ENCODE measurements at regions not wholly inside any gene's neighbourhood (a gene's known extent, or its start where the extent isn't known, plus 50 kb on each side); places are given as distances from the start of the nearest gene placed in this dataset.

DNA sequence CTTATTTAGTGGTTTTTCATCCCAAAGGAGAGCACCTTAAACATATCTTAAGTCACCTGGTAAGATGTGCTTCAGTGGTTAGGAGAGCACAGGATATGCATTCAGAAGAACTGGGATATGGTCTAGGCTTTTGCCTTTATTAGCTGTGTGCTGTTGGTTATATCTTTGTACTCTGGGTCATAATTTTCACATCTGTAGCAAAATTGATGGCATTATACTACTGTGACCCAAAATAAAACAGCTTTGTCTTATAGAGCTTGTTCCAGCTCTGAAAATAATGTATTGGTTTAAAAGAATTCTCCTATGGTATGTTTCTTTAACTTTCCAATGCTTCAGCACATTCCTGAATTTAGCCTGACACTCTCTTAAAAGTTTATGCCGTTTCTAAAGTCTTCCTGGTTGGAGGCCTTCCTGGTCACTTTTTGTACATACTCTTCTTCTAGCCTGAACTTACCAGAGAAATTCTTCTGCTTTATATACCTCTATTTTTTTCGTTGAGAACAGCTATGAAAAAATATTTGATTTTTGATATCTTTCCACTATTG is 337.1 kb upstream of the MPDZ start:
- H3K9ac ChIP-seq (ENCODE audit: low read length): no peak overlapping the region
- H4K20me1 ChIP-seq (ENCODE audit: insufficient read depth, low read length): no peaks in the 10 kb centered on the region
- H3K9me2 ChIP-seq (ENCODE audit: low read depth, low read length): no peaks in the 10 kb centered on the region
- no peaks in the 10 kb centered on the region for H3K4me1 ChIP-seq (ENCODE audit: insufficient read depth, low read length, severe bottlenecking)
- H3K27me3 ChIP-seq (ENCODE audit: insufficient read depth, low read length): no peaks in the 10 kb centered on the region
- no peaks in the 10 kb centered on the region for H3F3A ChIP-seq (ENCODE audit: insufficient read depth, low read length)
- H3K36me3 ChIP-seq (ENCODE audit: insufficient read depth, low read length): no peaks in the 10 kb centered on the region
- no peak overlapping the region for H3K4me3 ChIP-seq (ENCODE audit: low read depth, low read length, poor library complexity, severe bottlenecking)
- H3K9me3 ChIP-seq (ENCODE audit: low read length): no peaks in the 10 kb centered on the region
- no peak overlapping the region for H2AFZ ChIP-seq (ENCODE audit: low read length)
- TF ChIP-seq, protein P1, sequence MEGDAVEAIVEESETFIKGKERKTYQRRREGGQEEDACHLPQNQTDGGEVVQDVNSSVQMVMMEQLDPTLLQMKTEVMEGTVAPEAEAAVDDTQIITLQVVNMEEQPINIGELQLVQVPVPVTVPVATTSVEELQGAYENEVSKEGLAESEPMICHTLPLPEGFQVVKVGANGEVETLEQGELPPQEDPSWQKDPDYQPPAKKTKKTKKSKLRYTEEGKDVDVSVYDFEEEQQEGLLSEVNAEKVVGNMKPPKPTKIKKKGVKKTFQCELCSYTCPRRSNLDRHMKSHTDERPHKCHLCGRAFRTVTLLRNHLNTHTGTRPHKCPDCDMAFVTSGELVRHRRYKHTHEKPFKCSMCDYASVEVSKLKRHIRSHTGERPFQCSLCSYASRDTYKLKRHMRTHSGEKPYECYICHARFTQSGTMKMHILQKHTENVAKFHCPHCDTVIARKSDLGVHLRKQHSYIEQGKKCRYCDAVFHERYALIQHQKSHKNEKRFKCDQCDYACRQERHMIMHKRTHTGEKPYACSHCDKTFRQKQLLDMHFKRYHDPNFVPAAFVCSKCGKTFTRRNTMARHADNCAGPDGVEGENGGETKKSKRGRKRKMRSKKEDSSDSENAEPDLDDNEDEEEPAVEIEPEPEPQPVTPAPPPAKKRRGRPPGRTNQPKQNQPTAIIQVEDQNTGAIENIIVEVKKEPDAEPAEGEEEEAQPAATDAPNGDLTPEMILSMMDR (IDR thresholded peaks at IDR 0.05; ENCODE audit: low read length): no peak
- TF ChIP-seq EZH2 (IDR thresholded peaks at IDR 0.05; ENCODE audit: borderline replicate concordance, low read length): no peak
- no peak overlapping the region for H3K27ac ChIP-seq (ENCODE audit: low read depth, low read length, poor library complexity, severe bottlenecking)
- H3K4me2 ChIP-seq (ENCODE audit: low read length): no peak overlapping the region
- no peaks in the 10 kb centered on the region for H3K79me2 ChIP-seq (ENCODE audit: insufficient read depth, low read length)

DNA sequence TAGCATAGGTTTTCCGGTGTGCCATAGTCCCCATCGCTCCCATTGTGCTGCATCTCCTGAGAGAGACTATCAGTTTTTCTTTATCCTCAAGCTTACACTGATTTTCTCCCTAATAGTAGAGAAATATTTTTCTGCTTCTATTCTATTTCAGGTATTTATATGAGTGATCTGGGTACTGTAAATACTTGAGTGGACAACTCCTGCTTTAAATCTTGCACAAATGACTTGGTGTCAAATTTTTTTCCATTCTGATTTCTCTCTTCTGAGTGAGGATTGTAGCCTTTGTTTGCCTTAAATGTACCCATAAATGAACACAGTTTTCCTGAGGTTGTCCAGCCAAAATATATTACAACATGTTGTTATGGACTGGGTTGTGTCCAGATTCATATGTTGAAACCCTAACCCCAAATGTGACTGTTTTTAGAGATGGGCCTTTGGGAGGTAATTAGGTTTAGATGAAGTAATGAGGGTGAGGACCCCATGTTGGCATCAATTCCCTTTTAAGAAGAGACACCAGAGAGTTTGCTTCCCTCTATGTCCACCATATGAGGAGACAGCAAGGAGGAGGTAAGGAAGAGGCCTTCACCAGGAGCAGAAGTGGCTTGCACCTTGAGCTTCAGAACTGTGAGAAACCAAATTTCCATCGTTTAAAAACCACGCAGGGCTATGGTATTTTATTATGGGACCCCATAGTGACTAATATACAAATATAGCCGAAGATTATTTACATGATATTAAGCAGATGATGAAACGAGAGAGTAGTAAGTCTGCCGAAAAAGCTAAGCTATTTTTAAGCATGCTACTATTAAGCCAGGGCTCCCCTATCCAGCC is 336.4 kb upstream of the MPDZ start:
- no peaks in the 10 kb centered on the region for H3F3A ChIP-seq (ENCODE audit: insufficient read depth, low read length)
- H3K4me2 ChIP-seq (ENCODE audit: low read length): no peak overlapping the region
- no peaks in the 10 kb centered on the region for H4K20me1 ChIP-seq (ENCODE audit: insufficient read depth, low read length)
- H3K27ac ChIP-seq (ENCODE audit: low read depth, low read length, poor library complexity, severe bottlenecking): no peak overlapping the region
- H3K9me3 ChIP-seq (ENCODE audit: low read length): no peaks in the 10 kb centered on the region
- no peak overlapping the region for H2AFZ ChIP-seq (ENCODE audit: low read length)
- H3K27me3 ChIP-seq (ENCODE audit: insufficient read depth, low read length): no peaks in the 10 kb centered on the region
- no peaks in the 10 kb centered on the region for H3K4me1 ChIP-seq (ENCODE audit: insufficient read depth, low read length, severe bottlenecking)
- no peak overlapping the region for H3K4me3 ChIP-seq (ENCODE audit: low read depth, low read length, poor library complexity, severe bottlenecking)
- no peak for TF ChIP-seq EZH2 (IDR thresholded peaks at IDR 0.05; ENCODE audit: borderline replicate concordance, low read length)
- TF ChIP-seq, protein P1 (IDR thresholded peaks at IDR 0.05; ENCODE audit: low read length): no peak
- H3K79me2 ChIP-seq (ENCODE audit: insufficient read depth, low read length): no peaks in the 10 kb centered on the region
- H3K9ac ChIP-seq (ENCODE audit: low read length): no peak overlapping the region
- no peaks in the 10 kb centered on the region for H3K9me2 ChIP-seq (ENCODE audit: low read depth, low read length)
- no peaks in the 10 kb centered on the region for H3K36me3 ChIP-seq (ENCODE audit: insufficient read depth, low read length)

DNA sequence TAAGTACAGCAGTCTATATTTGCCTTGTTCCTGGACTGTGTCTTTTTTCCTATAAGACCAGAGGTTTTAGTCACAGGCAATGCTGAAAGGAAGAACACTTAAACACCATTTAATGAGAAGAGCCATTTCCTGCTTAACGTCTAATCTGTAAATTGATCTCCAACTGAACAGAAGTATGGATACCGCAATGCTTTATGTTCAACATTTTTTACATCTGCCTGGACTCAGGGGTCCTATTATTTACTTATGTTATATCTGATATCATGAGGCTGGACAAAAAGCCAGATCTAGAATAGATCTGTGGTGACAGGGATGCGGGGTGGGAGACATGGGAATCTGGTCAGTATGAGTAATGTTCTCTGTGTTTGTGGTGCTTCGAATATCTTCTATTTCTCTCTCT is 334.6 kb upstream of the MPDZ start:
- Histone ChIP-seq H4K20me1 (ENCODE audit: insufficient read depth, low read length) (no peaks in the 10 kb centered on the region), H3K79me2 (ENCODE audit: insufficient read depth, low read length) (no peaks in the 10 kb centered on the region), H3K9me2 (ENCODE audit: low read depth, low read length) (no peaks in the 10 kb centered on the region), H3K27me3 (ENCODE audit: insufficient read depth, low read length) (no peaks in the 10 kb centered on the region), H3K4me1 (ENCODE audit: insufficient read depth, low read length, severe bottlenecking) (no peaks in the 10 kb centered on the region), H3F3A (ENCODE audit: insufficient read depth, low read length) (no peaks in the 10 kb centered on the region), H3K4me2 (ENCODE audit: low read length) (no peak overlapping the region), H3K27ac (ENCODE audit: low read depth, low read length, poor library complexity, severe bottlenecking) (no peak overlapping the region), H3K9me3 (ENCODE audit: low read length) (no peaks in the 10 kb centered on the region), H3K9ac (ENCODE audit: low read length) (no peak overlapping the region), H3K36me3 (ENCODE audit: insufficient read depth, low read length) (no peaks in the 10 kb centered on the region), H2AFZ (ENCODE audit: low read length) (no peak overlapping the region), H3K4me3 (ENCODE audit: low read depth, low read length, poor library complexity, severe bottlenecking) (no peak overlapping the region)
- TF ChIP-seq EZH2 (IDR thresholded peaks at IDR 0.05; ENCODE audit: borderline replicate concordance, low read length): no peak
- TF ChIP-seq, protein P1 (IDR thresholded peaks at IDR 0.05; ENCODE audit: low read length): no peak
